Mesodermal cell (in vitro differentiated cells): ENCODE measurements at regions not wholly inside any gene's neighbourhood (a gene's known extent, or its start where the extent isn't known, plus 50 kb on each side); places are given as distances from the start of the nearest gene placed in this dataset.
A peak's percentile ranks its signal among the peaks of the same experiment; 100 is the strongest.

Source experiments
- H3K27ac ChIP-seq: 2 replicates; pipeline ENCODE4 v1.7.0; 2013; ENCODE audit warnings: mild to moderate bottlenecking, low read depth, low read length, moderate library complexity; ENCODE audit not compliant: severe bottlenecking
- H3K36me3 ChIP-seq: 2 replicates; pipeline ENCODE4 v1.7.1; 2013; ENCODE audit warnings: mild to moderate bottlenecking, low read length, moderate library complexity; ENCODE audit not compliant: control insufficient read depth, insufficient read depth
- H3K4me1 ChIP-seq: one replicate; pipeline ENCODE4 v1.7.1; 2013; ENCODE audit warnings: mild to moderate bottlenecking, low read length; ENCODE audit not compliant: insufficient read depth, control insufficient read depth, poor library complexity, severe bottlenecking
- H3K4me3 ChIP-seq: 2 replicates; pipeline ENCODE4 v1.7.0; 2013; ENCODE audit warnings: low read length, control low read depth, mild to moderate bottlenecking; ENCODE audit not compliant: insufficient read depth, poor library complexity, severe bottlenecking; ENCODE audit errors: extremely low read depth
- H3K9me3 ChIP-seq: 2 replicates; pipeline ENCODE4 v1.7.1; 2013; ENCODE audit warnings: mild to moderate bottlenecking, low read length, moderate library complexity; ENCODE audit not compliant: control insufficient read depth
- WGBS, 2 experiments: methylation state at CpG; one replicate each; pipeline ENCODE4 v1.1.5; 2013; ENCODE audit warnings: missing lambda C conversion rate in 2 of 2; ENCODE audit not compliant: insufficient coverage in 2 of 2; 5-methylcytosine and 5-hydroxymethylcytosine counted together

DNA sequence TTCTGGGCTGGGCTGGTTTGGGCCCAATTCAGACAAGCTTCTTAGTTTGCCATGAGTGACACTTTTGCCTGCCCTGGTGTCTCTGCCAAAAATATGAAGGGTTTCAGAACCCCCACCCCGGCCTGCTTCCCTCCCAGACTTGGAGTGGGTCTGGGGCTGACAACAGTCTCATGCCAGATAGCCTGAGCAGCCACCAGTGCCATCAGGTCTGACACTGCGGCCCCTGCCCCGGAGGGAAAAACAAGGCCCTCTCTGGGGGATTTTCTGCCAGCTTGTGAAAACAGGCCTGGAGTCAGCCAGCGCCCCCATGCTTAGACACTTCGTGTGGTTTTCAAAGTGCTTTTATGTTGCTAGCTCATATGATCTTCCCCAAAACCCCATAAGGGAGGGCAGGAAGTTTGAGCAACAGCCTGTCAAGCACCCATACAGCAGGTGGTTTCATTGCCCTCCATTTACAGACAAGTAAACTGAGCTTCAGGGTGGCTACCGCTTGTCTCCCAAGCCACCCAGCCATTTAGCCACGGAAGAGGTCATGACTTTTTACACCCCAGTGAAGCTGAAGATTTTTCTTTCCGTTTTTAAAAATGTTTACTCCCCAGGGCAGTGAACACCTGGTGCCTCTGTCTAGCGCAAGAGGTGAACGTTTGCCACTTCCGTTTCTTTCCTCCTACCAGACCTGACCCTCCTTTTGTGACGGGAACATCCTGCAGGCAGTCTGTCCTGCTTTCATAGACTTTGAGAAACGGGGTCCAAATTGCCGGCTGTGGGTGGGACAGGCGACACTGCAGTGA, 300.6 kb downstream of the SEC14L1 start:
- no peak overlapping the region for H3K4me3 ChIP-seq
- H3K36me3 ChIP-seq, result peaks cover 28% of the 10 kb centered on the region
- peaks cover 58% of the 10 kb centered on the region for H3K4me1 ChIP-seq
- WGBS, 2 experiments, result 92 to 94% methylated on average over 12 of the region's 15 CpGs
- peak overlapping the region; percentile 41 for H3K27ac ChIP-seq
- no peaks in the 10 kb centered on the region for H3K9me3 ChIP-seq

DNA sequence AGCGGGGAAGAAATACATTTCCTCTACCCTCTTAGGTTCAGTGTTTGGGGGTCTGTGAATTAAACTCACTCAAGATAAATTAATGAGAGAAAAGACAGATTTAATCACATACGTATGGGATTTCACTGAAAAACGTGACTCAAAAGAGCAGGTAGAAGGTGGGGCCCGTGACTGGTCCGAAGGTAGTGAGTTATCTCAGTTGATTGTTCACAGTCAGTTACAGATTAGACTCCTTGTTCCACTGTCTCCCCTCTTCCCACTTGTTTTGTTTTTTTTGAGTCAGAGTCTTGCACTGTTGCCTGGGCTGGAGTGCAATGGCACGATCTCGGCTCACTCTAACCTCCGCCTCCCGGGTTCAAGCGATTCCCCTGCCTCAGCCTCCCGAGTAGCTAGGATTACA, 301.2 kb downstream of the SEC14L1 start:
- no peaks in the 10 kb centered on the region for H3K9me3 ChIP-seq
- H3K36me3 ChIP-seq, result peaks cover 28% of the 10 kb centered on the region
- no peak overlapping the region for H3K4me3 ChIP-seq
- H3K4me1 ChIP-seq, result peaks cover 58% of the 10 kb centered on the region
- H3K27ac ChIP-seq, result no peak overlapping the region
- 95 to 97% methylated on average over 8 to 9 of the region's 11 CpGs for WGBS, 2 experiments

DNA sequence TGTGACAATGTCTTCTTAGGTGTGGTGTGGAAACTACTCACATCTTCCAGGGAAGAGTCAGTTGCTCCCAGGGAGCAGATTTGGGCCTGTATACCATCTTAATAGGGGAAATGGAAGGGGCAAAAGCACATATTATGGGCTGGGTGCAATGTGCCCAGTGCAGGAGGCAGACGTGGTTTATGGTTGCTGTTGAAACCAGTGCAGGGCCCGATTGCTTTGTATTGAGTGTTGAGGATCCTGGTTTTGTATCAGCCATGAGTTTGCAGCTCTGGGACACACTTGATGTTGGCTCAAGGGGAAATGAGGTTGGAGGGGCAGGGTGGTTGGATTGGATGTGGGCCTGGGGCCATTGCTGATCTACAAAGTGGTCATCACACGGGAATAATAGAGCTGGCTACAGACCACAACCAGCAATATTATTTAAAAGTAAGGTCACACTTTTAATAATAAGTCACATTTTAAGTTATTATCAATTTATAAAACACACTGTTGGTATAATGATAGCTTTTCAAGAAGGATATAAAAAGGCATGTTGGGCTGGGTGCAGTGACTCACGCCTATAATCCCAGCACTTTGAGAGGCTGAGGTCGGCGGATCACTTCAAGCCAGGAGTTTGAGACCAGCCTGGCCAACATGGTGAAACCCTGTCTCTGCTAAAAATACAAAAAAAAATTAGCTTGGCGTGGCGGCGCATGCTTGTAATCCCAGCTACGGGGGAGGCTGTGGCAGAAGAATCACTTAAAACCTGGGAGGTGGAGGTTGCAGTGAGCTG, 302.4 kb downstream of the SEC14L1 start:
- H3K27ac ChIP-seq, result no peak overlapping the region
- H3K4me3 ChIP-seq, result no peak overlapping the region
- peaks cover 54% of the 10 kb centered on the region for H3K4me1 ChIP-seq
- no peaks in the 10 kb centered on the region for H3K9me3 ChIP-seq
- peaks cover 26% of the 10 kb centered on the region for H3K36me3 ChIP-seq
- WGBS, 2 experiments, result 96 to 99% methylated on average over 7 to 9 of the region's 10 CpGs

DNA sequence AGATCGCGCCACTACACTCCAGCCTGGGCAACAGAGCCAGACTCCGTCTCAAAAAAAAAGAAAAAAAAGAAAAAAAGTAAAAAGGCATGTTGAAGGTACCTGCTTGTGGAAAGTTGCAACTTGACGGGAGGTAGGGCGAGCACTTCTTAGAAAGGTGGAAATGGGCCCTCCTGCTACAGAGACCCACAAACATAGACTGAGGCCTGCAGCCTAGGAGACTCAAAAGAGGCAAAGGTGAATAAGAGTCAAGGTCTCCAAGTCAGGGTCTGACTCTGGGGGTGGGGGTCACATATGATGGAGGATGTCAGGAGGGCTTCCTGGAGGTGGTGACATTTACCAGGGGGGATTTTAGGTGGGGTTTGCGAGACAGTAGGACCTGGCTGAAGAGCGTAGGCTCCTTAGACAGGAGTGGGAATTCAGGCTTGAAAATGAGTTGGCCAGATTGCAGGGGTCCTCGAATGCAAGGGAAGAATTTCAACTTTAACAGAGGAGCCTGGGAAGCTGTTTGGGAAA, 303.0 kb downstream of the SEC14L1 start:
- Histone ChIP-seq H3K4me3 (no peak overlapping the region), H3K36me3 (peaks cover 24% of the 10 kb centered on the region), H3K9me3 (no peaks in the 10 kb centered on the region), H3K4me1 (peaks cover 52% of the 10 kb centered on the region), H3K27ac (no peak overlapping the region)
- WGBS, 2 experiments, result 90 to 97% methylated on average over 6 to 8 of the region's 8 CpGs

DNA sequence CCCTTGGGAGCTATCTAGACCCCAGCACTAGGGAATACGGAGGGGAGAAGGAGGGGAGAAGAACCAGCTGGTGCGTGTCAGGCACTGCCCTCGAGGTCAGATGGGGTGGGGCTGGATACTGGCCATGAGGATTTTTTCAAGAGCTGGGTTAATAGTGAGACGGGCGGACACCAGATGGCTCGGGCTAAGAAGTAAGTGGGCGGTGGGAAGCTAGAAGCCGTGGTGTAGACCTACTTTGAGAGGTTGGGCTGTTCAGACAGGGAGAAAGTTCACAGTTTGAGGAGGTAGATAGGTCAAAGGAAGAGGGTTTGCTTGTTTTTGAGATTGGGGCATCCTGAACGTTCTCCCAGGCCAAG, 303.8 kb downstream of the SEC14L1 start:
- H3K36me3 ChIP-seq, result peaks cover 19% of the 10 kb centered on the region
- H3K4me1 ChIP-seq, result peaks cover 57% of the 10 kb centered on the region
- no peak overlapping the region for H3K27ac ChIP-seq
- no peak overlapping the region for H3K4me3 ChIP-seq
- 89 to 92% methylated on average over 9 of the region's 9 CpGs for WGBS, 2 experiments
- H3K9me3 ChIP-seq, result no peaks in the 10 kb centered on the region

DNA sequence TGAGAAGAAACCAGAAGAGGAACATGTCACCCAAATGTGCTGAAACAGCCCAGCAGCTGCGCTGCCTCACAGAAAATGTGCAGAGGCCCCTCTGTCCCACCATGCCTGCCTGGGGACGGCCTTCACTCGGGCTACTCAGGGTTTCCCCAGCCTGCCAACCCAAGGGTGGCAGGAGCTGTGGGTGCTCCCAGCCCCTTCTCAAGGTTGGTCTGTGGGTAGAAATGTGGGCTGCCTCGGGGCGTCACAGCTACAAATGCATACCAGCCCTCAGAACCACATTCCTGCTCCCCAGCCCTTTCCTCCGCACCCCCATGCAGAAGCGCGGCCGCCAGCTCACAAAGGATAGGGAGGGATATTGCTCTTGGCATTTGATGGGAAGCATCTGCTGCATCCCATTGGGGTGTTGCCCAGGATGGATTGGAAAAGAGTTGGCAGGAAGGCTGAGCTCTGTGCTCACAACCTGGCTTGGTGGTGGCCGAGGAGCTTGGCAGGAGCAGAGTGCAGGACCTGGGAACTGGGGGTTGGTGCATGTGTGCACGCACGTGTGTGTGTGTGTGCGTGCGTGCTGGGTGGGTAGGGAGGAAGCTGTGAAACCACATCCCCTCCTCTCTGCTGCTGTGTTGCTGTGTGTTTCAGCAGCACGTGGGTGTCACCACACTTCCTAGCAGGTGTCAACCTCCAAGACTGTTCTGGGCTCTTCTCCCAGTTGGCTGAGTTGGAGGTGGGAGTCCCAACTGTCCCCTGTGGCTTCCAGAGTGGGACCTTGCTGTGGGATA, 304.4 kb downstream of the SEC14L1 start:
- Histone ChIP-seq H3K36me3 (peaks cover 19% of the 10 kb centered on the region), H3K4me1 (peaks cover 62% of the 10 kb centered on the region), H3K27ac (peak overlapping the region; percentile 46), H3K4me3 (no peak overlapping the region), H3K9me3 (no peaks in the 10 kb centered on the region)
- 92 to 97% methylated on average over 12 to 13 of the region's 15 CpGs for WGBS, 2 experiments

DNA sequence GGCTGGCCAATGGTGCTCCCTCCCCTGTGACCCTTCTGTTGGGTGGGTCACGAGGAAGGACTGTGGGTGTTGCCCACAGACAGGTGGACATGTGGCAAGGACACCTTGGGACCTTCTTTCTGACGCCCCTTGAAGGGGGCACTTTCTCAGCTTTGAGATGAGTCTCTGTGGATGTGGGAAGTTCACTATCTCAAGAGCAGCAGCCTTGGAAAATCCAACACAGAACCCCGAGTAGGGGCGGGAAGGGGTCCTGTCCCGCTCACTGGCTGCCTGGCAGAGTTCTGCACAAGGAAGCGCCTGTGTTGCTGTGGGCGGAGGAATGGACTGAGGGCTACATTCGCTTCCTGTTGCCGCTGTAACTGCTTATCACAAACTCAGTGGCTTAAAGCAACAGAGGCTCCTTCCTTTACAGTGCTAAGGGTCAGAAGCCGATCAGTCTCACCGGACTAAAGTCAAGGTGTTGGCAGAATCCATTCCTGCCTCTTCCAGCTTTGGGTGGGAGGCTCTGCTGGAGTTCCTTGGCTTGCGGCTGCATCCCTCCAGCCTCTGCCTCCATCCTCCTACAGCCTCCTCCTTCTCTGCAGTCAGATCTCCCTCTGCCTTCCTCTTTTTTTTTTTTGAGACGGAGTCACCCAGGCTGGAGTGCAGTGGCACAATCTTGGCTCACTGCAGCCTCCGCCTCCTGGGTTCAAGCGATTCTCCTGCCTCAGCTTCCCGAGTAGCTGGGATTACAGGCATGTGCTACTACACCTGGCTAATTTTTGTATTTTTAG, 305.2 kb downstream of the SEC14L1 start:
- 86 to 95% methylated on average over 12 to 13 of the region's 16 CpGs for WGBS, 2 experiments
- Histone ChIP-seq H3K27ac (peak overlapping the region; percentile 46), H3K4me3 (no peak overlapping the region), H3K36me3 (peaks cover 16% of the 10 kb centered on the region), H3K4me1 (peaks cover 55% of the 10 kb centered on the region), H3K9me3 (no peaks in the 10 kb centered on the region)

DNA sequence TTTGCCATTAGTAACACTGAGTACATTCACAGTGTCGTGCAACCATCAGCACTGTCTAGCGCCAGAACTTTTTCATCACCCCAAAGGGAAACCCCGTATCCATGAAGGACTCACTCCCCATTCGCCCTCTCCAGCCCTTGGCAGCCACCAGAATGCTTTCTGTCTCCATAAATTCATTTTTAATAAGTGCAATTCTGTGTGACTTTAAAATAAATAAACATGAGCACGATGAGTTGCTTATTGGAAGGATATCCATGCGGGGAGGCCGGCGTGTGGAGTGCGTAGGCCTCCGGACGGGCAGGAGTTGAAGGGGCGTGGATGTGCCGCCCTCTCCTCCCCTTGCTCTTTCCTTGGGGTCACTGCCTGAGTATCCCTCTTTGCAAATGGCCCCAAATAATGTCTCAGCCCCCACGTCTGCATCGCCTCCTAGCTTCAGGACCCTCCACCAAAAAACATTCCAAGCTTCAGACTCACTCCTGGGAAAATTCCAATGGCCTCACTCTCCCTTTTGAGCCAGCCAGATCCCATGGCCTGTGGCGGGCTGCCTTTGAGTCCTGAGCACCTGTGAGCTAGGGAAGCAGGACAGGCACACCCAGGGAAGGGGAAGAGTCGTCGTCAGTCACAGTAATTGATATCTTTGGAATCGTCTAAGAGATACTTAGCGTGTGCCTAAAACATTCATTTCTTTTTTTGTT, 306.3 kb downstream of the SEC14L1 start:
- Histone ChIP-seq H3K36me3 (peaks cover 8% of the 10 kb centered on the region), H3K27ac (peak overlapping the region; percentile 29), H3K9me3 (no peaks in the 10 kb centered on the region), H3K4me1 (peaks cover 49% of the 10 kb centered on the region), H3K4me3 (no peak overlapping the region)
- 89 to 92% methylated on average over 13 to 19 of the region's 20 CpGs for WGBS, 2 experiments

DNA sequence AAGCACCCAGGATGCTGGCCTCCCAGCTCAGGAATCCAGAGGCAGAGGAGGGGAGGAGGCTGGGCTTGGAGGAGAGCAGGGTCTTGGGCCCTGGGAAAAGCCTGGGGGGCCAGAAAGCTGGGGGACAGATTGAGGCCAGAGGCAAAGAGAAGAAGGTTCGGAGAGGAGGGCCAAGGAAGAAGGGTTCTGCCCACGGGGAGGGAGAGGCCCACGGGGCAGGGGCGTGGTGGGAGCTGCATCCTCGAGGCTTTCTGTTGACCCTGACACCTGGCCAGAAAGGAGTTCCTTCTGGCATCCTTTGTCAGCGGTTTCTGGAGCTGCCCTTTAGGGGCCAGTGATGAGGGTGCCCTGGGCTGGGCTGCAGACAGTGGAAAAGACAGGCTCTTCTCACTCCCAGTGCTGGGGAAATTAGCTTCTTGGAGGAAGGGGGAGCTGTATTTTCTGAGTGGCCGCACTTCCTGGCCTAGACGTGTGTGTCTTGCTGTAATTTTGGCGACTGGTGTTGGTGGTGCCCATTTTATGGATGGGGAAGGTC, 308.7 kb downstream of the SEC14L1 start:
- peak overlapping the region; percentile 98 for H3K27ac ChIP-seq
- 66 to 72% methylated on average over 8 to 9 of the region's 9 CpGs for WGBS, 2 experiments
- H3K36me3 ChIP-seq, result peaks cover 11% of the 10 kb centered on the region
- H3K4me1 ChIP-seq, result peaks cover 63% of the 10 kb centered on the region
- H3K9me3 ChIP-seq, result no peaks in the 10 kb centered on the region
- H3K4me3 ChIP-seq, result no peak overlapping the region
